GM12878 (cell line): ENCODE measurements at regions not wholly inside any gene's neighbourhood (a gene's known extent, or its start where the extent isn't known, plus 50 kb on each side); places are given as distances from the start of the nearest gene placed in this dataset.

Source experiments
- ATAC-seq: fragments of 200-7000 bp; cut with Tn5 transposase; 3 replicates; pipeline ENCODE4 v1.9.1; 2020; ENCODE audit warnings: mild to moderate bottlenecking, moderate library complexity
- BruUV-seq: library from RNA; stranded (reverse); fragments of 400-500 nt; replicated peaks from 2 replicates; lab custom pipeline; 2021; lab: Mats Ljungman, UMichigan
- CTCF ChIA-PET: fragments of 300-600 bp; sonication (Branson Sonifier 250); formaldehyde crosslinking; extraction: SDS; loops from one replicate; lab custom pipeline; 2021; ENCODE audit warnings: inconsistent platforms; lab: Yijun Ruan, JAX
- POLR2A ChIA-PET: fragments of 350-600 bp; formaldehyde crosslinking; extraction: SDS; loops from one replicate; lab custom pipeline; 2021; ENCODE audit warnings: inconsistent platforms; lab: Charles Lee
- RAD21 ChIA-PET: fragments of 300-600 bp; sonication (Branson Sonifier 250); formaldehyde crosslinking; loops from one replicate; lab custom pipeline; 2023; ENCODE audit warnings: antibody characterized with exemption; ENCODE audit not compliant: unreplicated experiment; lab: Charles Lee
- SMC1A ChIA-PET: fragments of 300-600 bp; sonication (Branson Sonifier 250); formaldehyde crosslinking; loops from one replicate; lab custom pipeline; 2023; ENCODE audit not compliant: unreplicated experiment, uncharacterized antibody; lab: Charles Lee
- DNase-seq: peaks from one replicate; pipeline ENCODE4 v3.0.0-alpha.2; 2011; ENCODE audit warnings: low read depth, low spot score
- FAIRE-seq: peaks from 3 replicates; lab custom pipeline; 2011; peaks lifted over from hg19 to GRCh38; lab: Jason Lieb, UNC
- H2AFZ ChIP-seq: 2 replicates; pipeline ENCODE4 v1.6.0; 2011; ENCODE audit warnings: low read depth, low read length, control low read depth; ENCODE audit not compliant: control insufficient read depth
- H3K27ac ChIP-seq: 2 replicates; pipeline ENCODE4 v1.5.1; 2011; ENCODE audit warnings: control low read depth; ENCODE audit not compliant: control insufficient read depth, insufficient read depth
- H3K27me3 ChIP-seq, 2 experiments: replicated peaks in 1 of 2; 2 replicates each; pipeline versions ENCODE4 v1.6.0 to v1.6.1; 2011; ENCODE audit warnings: low read length in 1 of 2; ENCODE audit not compliant: control insufficient read depth in 2 of 2, insufficient read depth in 2 of 2
- H3K36me3 ChIP-seq, 2 experiments: 2 replicates each; pipeline ENCODE4 v1.5.1; 2011; ENCODE audit warnings: low read length in 1 of 2; ENCODE audit not compliant: control insufficient read depth in 2 of 2, insufficient read depth in 2 of 2
- H3K4me1 ChIP-seq: 2 replicates; pipeline ENCODE4 v1.6.1; 2011; ENCODE audit warnings: mild to moderate bottlenecking, low read length, moderate library complexity, mixed read lengths; ENCODE audit not compliant: control insufficient read depth, insufficient read depth
- H3K4me2 ChIP-seq: 2 replicates; pipeline ENCODE4 v1.6.0; 2011; ENCODE audit warnings: control low read depth; ENCODE audit not compliant: control insufficient read depth, insufficient read depth
- H3K4me3 ChIP-seq: fragments of 200-600 bp; sonication (generic); 2 replicates; pipeline ENCODE4 v1.5.1; 2016
- H3K79me2 ChIP-seq: 2 replicates; pipeline ENCODE4 v1.6.0; 2011; ENCODE audit warnings: low read length; ENCODE audit not compliant: control insufficient read depth, insufficient read depth
- H3K9ac ChIP-seq: 2 replicates; pipeline ENCODE4 v1.8.0; 2011; ENCODE audit warnings: low read length, control low read depth, mixed read lengths; ENCODE audit not compliant: control insufficient read depth, insufficient read depth
- H3K9me3 ChIP-seq: replicated peaks from 3 replicates; pipeline ENCODE4 v1.5.1; 2011; ENCODE audit warnings: mild to moderate bottlenecking, low read length; ENCODE audit not compliant: control insufficient read depth, insufficient read depth
- H4K20me1 ChIP-seq: 2 replicates; pipeline ENCODE4 v1.6.0; 2011; ENCODE audit not compliant: control insufficient read depth, insufficient read depth
- EP300 ChIP-seq, 2 experiments: fragments of 150-350 bp in 1 of 2; IDR thresholded peaks; 2 replicates each; pipeline ENCODE4 v1.6.1; 2011 to 2012; ENCODE audit warnings: low read depth in 2 of 2, low read length in 2 of 2, borderline replicate concordance in 1 of 2, improper control_type of control experiment in 1 of 2, inconsistent platforms in 1 of 2; ENCODE audit not compliant: control insufficient read depth in 1 of 2
- MYC ChIP-seq: IDR thresholded peaks from 2 replicates; pipeline ENCODE4 v1.6.1; 2011; ENCODE audit warnings: mild to moderate bottlenecking, low read length, moderate library complexity, inconsistent platforms; ENCODE audit not compliant: insufficient read depth, insufficient replicate concordance, insufficient read length, severe bottlenecking
- SIX5 ChIP-seq: IDR thresholded peaks from 2 replicates; pipeline ENCODE4 v1.6.1; 2011; ENCODE audit warnings: mild to moderate bottlenecking, low read depth, low read length, moderate library complexity; ENCODE audit not compliant: severe bottlenecking
- SMARCA5 ChIP-seq: fragments of 450-650 bp; IDR thresholded peaks from 2 replicates; pipeline ENCODE4 v1.6.1; 2017; ENCODE audit warnings: mild to moderate bottlenecking
- TAF1 ChIP-seq: IDR thresholded peaks from 2 replicates; pipeline ENCODE4 v1.6.1; 2011; ENCODE audit warnings: mild to moderate bottlenecking, low read depth, low read length, borderline replicate concordance
- ZNF622 ChIP-seq: fragments of 450-650 bp; IDR thresholded peaks from 2 replicates; pipeline ENCODE4 v1.6.1; 2017; ENCODE audit warnings: mild to moderate bottlenecking, inconsistent platforms
- WGBS: methylation state at CpG from one replicate; pipeline ENCODE4 v1.1.6; 2016; ENCODE audit warnings: low lambda C conversion rate; ENCODE audit not compliant: insufficient replicate concordance, insufficient coverage; ENCODE audit errors: missing lambda C conversion rate; 5-methylcytosine and 5-hydroxymethylcytosine counted together
- in situ Hi-C: fragments of 300-500 bp; cut with MboI; formaldehyde crosslinking; loops from 9 replicates; pipeline ENCODE4 v1.14.3; 2018; ENCODE audit warnings: mixed read lengths
- intact Hi-C: fragments of 100-400 bp; cut with micrococcal nuclease; formaldehyde crosslinking; loops from one replicate; pipeline ENCODE4 v1.14.2; 2022; ENCODE audit not compliant: unreplicated experiment
- TF ChIP-seq, protein P1 (sequence below): IDR thresholded peaks from 2 replicates; pipeline ENCODE4 v1.6.1; 2011; ENCODE audit warnings: low read depth, low read length, improper control_type of control experiment, borderline replicate concordance
- TF ChIP-seq, protein P2 (sequence below): fragments of 450-650 bp; IDR thresholded peaks from 2 replicates; pipeline ENCODE4 v1.6.1; 2018; ENCODE audit warnings: borderline replicate concordance, mild to moderate bottlenecking; ENCODE audit not compliant: partially characterized antibody
- TF ChIP-seq, protein P3 (sequence below), 3 experiments: IDR thresholded peaks in 2 of 3; conservative IDR thresholded peaks in 1 of 3; 2 replicates each; pipeline ENCODE4 v1.5.1; 2011; ENCODE audit warnings: low read depth in 3 of 3, low read length in 3 of 3, mild to moderate bottlenecking in 3 of 3, control low read depth in 2 of 3, moderate library complexity in 2 of 3, inconsistent platforms in 1 of 3, mixed read lengths in 1 of 3; ENCODE audit not compliant: control insufficient read depth in 2 of 3, insufficient read depth in 1 of 3; ENCODE audit errors: extremely low read depth in 1 of 3

DNA sequence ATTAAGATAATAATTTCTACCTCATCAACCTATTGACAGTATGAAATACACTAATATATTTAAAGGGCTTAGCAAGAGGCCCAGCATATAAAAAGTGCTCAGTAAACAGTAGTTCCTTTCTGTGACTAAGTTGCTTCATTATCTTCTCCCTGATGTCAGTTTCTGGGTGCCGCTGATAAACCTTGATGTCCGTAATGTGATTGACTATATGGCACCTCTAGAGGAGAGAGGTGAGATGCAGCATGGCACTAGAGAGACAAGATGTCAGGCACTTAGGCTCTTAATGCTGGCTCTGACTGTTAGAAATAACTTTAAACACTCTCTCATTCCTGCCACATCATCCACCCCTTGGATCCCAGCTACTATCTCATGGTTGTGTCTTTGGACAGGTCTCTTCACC is 455.9 kb upstream of the KLF4 start:
- no TSS peak for BruUV-seq
- no peak for ATAC-seq
- WGBS, result 32% methylated on average over 2 of the region's 2 CpGs
- POLR2A ChIA-PET, result no interaction called here
- intact Hi-C loops (no loop called here), in situ Hi-C loops (no loop called here)
- H2AFZ ChIP-seq, result no peak overlapping the region
- SMC1A ChIA-PET, result interaction anchor here (1.7 kb wide), 1 partner anchor 13 kb away, joined by 5 read pairs; no protein-coding TSS in a partner anchor
- H3K4me3 ChIP-seq, result no peak overlapping the region
- no peak overlapping the region for H3K9ac ChIP-seq
- CTCF ChIA-PET, result no interaction called here
- no peak for FAIRE-seq
- no peaks in the 10 kb centered on the region for H3K36me3 ChIP-seq
- no peaks in the 10 kb centered on the region for H4K20me1 ChIP-seq
- no peaks in the 10 kb centered on the region for H3K27me3 ChIP-seq
- H3K9me3 ChIP-seq, result no peaks in the 10 kb centered on the region
- no peaks in the 10 kb centered on the region for H3K79me2 ChIP-seq
- H3K27ac ChIP-seq, result no peak overlapping the region
- DNase-seq, result no peak
- TF ChIP-seq EP300 (IDR thresholded peaks at IDR 0.05; ENCODE audit: borderline replicate concordance in 1 of 2, control insufficient read depth in 1 of 2, low read depth in 2 of 2, low read length in 2 of 2) (no peak), SMARCA5 (no peak), MYC (no peak), ZNF622 (no peak), TAF1 (no peak), SIX5 (no peak)
- TF ChIP-seq, protein P1, sequence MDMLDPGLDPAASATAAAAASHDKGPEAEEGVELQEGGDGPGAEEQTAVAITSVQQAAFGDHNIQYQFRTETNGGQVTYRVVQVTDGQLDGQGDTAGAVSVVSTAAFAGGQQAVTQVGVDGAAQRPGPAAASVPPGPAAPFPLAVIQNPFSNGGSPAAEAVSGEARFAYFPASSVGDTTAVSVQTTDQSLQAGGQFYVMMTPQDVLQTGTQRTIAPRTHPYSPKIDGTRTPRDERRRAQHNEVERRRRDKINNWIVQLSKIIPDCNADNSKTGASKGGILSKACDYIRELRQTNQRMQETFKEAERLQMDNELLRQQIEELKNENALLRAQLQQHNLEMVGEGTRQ, result no peak
- TF ChIP-seq, protein P2, sequence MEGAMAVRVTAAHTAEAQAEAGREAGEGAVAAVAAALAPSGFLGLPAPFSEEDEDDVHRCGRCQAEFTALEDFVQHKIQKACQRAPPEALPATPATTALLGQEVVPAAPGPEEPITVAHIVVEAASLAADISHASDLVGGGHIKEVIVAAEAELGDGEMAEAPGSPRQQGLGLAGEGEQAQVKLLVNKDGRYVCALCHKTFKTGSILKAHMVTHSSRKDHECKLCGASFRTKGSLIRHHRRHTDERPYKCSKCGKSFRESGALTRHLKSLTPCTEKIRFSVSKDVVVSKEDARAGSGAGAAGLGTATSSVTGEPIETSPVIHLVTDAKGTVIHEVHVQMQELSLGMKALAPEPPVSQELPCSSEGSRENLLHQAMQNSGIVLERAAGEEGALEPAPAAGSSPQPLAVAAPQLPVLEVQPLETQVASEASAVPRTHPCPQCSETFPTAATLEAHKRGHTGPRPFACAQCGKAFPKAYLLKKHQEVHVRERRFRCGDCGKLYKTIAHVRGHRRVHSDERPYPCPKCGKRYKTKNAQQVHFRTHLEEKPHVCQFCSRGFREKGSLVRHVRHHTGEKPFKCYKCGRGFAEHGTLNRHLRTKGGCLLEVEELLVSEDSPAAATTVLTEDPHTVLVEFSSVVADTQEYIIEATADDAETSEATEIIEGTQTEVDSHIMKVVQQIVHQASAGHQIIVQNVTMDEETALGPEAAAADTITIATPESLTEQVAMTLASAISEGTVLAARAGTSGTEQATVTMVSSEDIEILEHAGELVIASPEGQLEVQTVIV, result no peak
- TF ChIP-seq, protein P3, sequence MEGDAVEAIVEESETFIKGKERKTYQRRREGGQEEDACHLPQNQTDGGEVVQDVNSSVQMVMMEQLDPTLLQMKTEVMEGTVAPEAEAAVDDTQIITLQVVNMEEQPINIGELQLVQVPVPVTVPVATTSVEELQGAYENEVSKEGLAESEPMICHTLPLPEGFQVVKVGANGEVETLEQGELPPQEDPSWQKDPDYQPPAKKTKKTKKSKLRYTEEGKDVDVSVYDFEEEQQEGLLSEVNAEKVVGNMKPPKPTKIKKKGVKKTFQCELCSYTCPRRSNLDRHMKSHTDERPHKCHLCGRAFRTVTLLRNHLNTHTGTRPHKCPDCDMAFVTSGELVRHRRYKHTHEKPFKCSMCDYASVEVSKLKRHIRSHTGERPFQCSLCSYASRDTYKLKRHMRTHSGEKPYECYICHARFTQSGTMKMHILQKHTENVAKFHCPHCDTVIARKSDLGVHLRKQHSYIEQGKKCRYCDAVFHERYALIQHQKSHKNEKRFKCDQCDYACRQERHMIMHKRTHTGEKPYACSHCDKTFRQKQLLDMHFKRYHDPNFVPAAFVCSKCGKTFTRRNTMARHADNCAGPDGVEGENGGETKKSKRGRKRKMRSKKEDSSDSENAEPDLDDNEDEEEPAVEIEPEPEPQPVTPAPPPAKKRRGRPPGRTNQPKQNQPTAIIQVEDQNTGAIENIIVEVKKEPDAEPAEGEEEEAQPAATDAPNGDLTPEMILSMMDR (IDR thresholded peaks at IDR 0.05 in 2 of 3, conservative IDR thresholded peaks at IDR 0.05 in 1 of 3; ENCODE audit: control insufficient read depth in 2 of 3, extremely low read depth in 1 of 3, insufficient read depth in 1 of 3, low read depth in 3 of 3, low read length in 3 of 3), result no peak
- H3K4me2 ChIP-seq, result no peak overlapping the region
- no peaks in the 10 kb centered on the region for H3K4me1 ChIP-seq
- RAD21 ChIA-PET, result no interaction called here
